ENCODE measurements at regions not wholly inside any gene's neighbourhood (a gene's known extent, or its start where the extent isn't known, plus 50 kb on each side); places are given as distances from the start of the nearest gene placed in this dataset.

DNA sequence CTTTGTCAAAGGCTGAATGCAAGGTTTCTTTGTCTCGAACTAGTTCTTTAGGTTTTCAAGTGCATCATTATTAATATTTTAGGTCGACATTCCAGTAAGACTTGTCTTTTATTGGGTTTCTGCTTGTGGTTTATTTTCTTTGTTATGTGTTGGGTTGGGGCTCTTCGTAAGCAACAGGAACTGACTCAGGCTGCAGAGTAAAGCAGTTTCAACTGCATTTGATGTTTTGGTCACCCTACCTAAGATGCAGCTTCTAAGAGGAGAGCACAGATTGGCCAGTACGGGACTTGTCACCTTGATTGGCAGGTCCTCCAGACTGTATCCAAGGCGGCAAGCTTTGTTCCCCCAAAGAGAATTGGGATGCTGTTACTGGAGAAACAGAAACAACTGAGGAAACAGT lies 149.5 kb upstream of the SULF2 start:
- no peak for TF ChIP-seq CTCF (IDR thresholded peaks at IDR 0.05; ENCODE audit: insufficient read depth, missing control alignments)
- DNase-seq (ENCODE audit: insufficient read length, low spot score) (no peak), FAIRE-seq (no peak)

DNA sequence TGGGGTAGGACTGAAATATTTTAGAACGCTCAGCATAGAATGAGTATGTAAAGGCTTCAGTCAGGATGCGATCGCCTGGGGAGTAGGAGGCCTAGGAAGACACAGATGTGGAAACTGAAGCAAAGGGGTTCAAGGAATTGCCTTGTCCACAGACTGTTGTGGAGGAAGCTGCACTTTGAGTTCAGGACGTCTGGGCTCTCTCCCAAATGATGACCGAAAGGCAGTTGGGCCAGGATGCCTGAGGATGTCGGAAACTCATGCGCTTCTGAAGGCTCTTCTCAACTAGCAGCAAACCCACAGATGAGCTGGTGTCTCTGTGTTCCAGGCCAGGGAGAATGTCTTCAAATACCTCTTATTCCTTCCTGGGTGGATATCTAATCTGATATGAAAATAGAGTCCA lies 146.2 kb upstream of the SULF2 start:
- DNase-seq (ENCODE audit: insufficient read length, low spot score), result no peak
- TF ChIP-seq CTCF (IDR thresholded peaks at IDR 0.05; ENCODE audit: insufficient read depth, missing control alignments), result no peak
- no peak for FAIRE-seq

GRCh38 chr20:47931002-47931401 lies 145.7 kb upstream of the SULF2 start:
- TF ChIP-seq CTCF (IDR thresholded peaks at IDR 0.05; ENCODE audit: insufficient read depth, missing control alignments), result no peak
- FAIRE-seq, result no peak
- no peak for DNase-seq (ENCODE audit: insufficient read length, low spot score)

GRCh38 chr20:47929368-47930115 lies 144.3 kb upstream of the SULF2 start:
- DNase-seq (ENCODE audit: insufficient read length, low spot score) (no peak), FAIRE-seq (no peak)
- no peak for TF ChIP-seq CTCF (IDR thresholded peaks at IDR 0.05; ENCODE audit: insufficient read depth, missing control alignments)

DNA sequence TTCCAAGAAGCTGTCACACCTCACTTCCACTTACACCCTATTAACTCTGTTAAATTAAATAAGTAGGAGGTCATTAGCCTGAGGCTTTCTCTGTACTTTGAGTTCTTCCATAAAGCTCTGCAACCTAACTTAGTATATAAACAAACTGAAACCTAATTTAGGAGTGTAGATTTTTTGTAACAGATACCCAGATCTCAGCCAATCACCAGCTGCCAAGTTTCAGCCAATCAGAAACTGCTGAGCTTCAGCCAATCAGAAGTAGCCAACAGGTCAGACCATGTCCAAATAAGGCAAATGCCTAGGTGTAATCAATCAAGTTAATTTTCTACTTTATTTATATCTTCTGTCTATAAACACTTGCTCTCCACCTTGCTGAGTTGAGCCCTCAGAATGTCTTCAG lies 142.7 kb upstream of the SULF2 start:
- TF ChIP-seq CTCF (IDR thresholded peaks at IDR 0.05; ENCODE audit: insufficient read depth, missing control alignments), result no peak
- DNase-seq (ENCODE audit: insufficient read length, low spot score) (no peak), FAIRE-seq (no peak)

GRCh38 chr20:47927385-47927851 lies 142.1 kb upstream of the SULF2 start:
- DNase-seq (ENCODE audit: insufficient read length, low spot score) (no peak), FAIRE-seq (no peak)
- TF ChIP-seq CTCF (IDR thresholded peaks at IDR 0.05; ENCODE audit: insufficient read depth, missing control alignments), result no peak

- TF ChIP-seq CTCF (IDR thresholded peaks at IDR 0.05; ENCODE audit: insufficient read depth, missing control alignments), result no peak
These were observed 141.4 kb upstream of the SULF2 start for GRCh38 chr20:47926731-47927130.

More at GRCh38 chr20:47926731-47927130, 141.4 kb upstream of the SULF2 start:
- DNase-seq (ENCODE audit: insufficient read length, low spot score) (no peak), FAIRE-seq (no peak)
